GM12872 (cell line): ENCODE measurements at regions not wholly inside any gene's neighbourhood (a gene's known extent, or its start where the extent isn't known, plus 50 kb on each side); places are given as distances from the start of the nearest gene placed in this dataset.

Experiments used
- CTCF ChIP-seq: IDR thresholded peaks from 3 replicates; pipeline ENCODE4 v1.5.1; 2011; ENCODE audit warnings: low read depth, mild to moderate bottlenecking, low read length, moderate library complexity; ENCODE audit not compliant: insufficient read depth

- no peak for TF ChIP-seq CTCF
Measured at GRCh38 chr2:188787658-188788240, 186.4 kb upstream of the COL3A1 start.

GRCh38 chr2:188788621-188789020 lies 185.6 kb upstream of the COL3A1 start:
- TF ChIP-seq CTCF: no peak

- TF ChIP-seq CTCF: no peak
Measured at GRCh38 chr2:188789951-188790350, 184.2 kb upstream of the COL3A1 start.

GRCh38 chr2:188795762-188796161 lies 178.4 kb upstream of the COL3A1 start:
- TF ChIP-seq CTCF: no peak

GRCh38 chr2:188797371-188797770 lies 176.8 kb upstream of the COL3A1 start:
- TF ChIP-seq CTCF: no peak

GRCh38 chr2:188798159-188798558 lies 176.0 kb upstream of the COL3A1 start:
- no peak for TF ChIP-seq CTCF

- TF ChIP-seq CTCF: no peak
Measured at GRCh38 chr2:188805219-188805618, 169.0 kb upstream of the COL3A1 start.
